GM18511 (cell line): ENCODE measurements at regions not wholly inside any gene's neighbourhood (a gene's known extent, or its start where the extent isn't known, plus 50 kb on each side); places are given as distances from the start of the nearest gene placed in this dataset.
"Not testable (repeated sequence)": the region's sequence is repeated elsewhere in the genome, so short reads cannot be mapped to it uniquely, and the experiment has no call there.

Experiments used
- ATAC-seq: cut with Tn5 transposase; IDR thresholded peaks from one replicate; pipeline ENCODE4 v1.9.1; 2021; ENCODE audit warnings: mild to moderate bottlenecking, moderate library complexity; ENCODE audit not compliant: unreplicated experiment

GRCh38 chr10:8830876-8831275, 776.4 kb downstream of the GATA3 start:
- no peak for ATAC-seq

DNA sequence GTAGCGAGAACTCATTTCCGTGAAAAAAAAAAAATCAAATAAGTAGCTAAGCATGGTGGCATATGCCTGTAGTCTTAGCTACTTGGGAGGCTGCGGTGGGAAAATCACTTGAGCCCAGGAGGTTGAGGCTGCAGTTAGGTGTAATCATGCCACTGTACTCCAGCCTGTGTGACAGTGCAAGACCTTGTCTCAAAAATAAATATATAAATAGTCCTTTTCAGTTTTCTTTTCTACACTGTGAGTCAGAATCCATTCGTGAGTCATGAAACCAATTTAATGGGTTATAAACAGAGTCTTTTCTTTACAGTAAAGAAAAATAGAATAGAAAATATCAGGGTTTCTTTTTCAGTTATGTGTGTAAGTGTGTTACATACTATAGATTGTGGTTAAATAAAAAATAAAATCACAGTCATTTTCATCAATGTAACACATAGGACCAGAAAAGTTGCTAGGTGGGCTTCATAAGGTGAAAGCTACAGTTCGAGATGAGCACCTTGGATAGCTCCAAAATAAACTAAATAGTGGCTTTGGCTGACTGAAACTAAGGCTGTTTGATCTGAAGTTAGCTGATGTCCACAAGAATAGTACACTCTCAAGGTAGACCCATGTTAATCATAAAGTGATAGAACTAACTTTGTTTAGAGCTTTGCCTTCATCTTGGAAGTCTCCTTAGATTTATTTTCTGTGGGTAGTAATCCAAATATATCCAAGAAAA, 781.1 kb downstream of the GATA3 start:
- ATAC-seq = no peak

GRCh38 chr10:8840356-8840755, 785.9 kb downstream of the GATA3 start:
- no peak for ATAC-seq

- no peak for ATAC-seq
These were observed 789.7 kb downstream of the GATA3 start for GRCh38 chr10:8844141-8844540.

GRCh38 chr10:8852546-8852945, 798.1 kb downstream of the GATA3 start:
- ATAC-seq = no peak

DNA sequence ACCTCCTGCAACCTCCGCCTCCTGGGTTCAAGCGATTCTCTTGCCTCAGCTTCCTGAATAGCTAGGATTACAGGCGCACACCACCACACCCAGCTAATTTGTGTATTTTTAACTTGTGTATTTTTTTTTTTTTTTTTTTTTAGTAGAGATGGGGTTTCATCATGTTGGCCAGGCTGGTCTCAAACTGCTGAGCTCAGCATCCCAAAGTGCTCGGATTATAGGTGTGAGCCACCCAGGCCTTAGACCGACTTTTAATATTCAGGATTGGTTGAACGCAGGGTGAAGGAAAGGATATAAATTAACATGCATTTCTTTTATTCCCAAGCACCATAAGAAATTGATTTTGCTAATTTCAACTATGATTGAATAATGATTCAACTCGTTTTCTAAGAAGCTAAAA, 798.6 kb downstream of the GATA3 start:
- ATAC-seq = no peak

- not testable (repeated sequence) for ATAC-seq
These were observed 814.4 kb downstream of the GATA3 start for GRCh38 chr10:8868924-8869323.

GRCh38 chr10:8873310-8873709, 818.8 kb downstream of the GATA3 start:
- ATAC-seq = no peak

GRCh38 chr10:8874268-8874667, 819.8 kb downstream of the GATA3 start:
- ATAC-seq = no peak

DNA sequence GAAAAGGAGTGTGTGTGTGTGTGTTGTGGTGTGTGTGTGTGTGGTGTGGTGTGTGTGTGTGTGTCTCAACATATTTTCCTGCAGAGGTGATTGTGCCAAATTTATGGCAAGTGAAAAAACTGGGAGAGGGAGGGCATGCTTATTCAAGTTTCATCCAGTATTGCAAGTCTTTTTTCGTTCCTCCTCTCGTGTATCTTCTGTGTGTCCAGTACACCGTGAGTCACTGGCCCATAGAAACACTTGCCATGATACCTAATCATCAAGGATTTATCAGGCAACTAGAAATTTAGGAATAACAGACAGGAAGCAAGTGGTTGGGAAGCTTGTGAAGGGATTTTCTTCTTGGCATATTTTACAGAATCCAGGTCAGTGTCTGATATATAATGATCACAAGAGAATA, 820.5 kb downstream of the GATA3 start:
- ATAC-seq = no peak

GRCh38 chr10:8876171-8876570, 821.7 kb downstream of the GATA3 start:
- ATAC-seq = no peak

DNA sequence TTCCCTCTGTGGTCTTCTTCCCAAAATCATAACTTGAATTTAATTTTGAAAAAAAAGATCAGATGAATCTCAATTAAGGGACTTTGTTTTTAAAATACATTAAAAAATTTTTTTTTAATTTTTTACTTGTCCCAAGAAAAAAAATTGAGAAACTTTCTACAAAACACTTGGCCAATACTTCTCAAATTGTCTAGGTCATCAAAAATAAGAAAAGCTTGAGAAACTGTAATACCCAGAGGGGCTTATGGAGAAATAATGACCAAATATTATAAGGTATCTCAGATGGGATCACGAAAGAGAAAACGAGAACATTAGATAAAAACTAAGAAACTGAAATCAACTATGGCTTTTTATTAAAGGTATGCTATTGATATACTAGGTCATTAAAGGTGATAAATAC, 835.0 kb downstream of the GATA3 start:
- no peak for ATAC-seq

GRCh38 chr10:8893102-8893501, 838.6 kb downstream of the GATA3 start:
- no peak for ATAC-seq

DNA sequence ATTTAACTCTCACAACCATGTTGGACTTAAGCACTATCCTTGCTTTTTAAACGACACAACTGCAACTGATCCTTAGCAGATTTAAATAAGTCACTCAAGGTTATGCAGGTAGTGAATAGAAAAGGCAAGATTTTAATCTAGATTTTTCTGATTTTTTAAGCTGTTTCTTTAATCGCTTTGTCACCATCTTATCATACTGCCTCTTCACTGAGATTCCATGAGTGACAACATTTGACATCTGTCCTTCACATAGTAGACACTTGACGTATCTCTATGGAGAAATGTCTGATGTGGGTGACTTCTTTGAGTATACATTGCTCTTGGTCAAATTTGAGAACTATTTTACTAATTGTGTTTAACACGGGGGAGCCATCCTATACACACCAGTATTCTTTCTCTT, 839.7 kb downstream of the GATA3 start:
- ATAC-seq = no peak

- ATAC-seq = no peak
These were observed 843.3 kb downstream of the GATA3 start for GRCh38 chr10:8897769-8898168.

- no peak for ATAC-seq
These were observed 844.4 kb downstream of the GATA3 start for GRCh38 chr10:8898745-8899330.

DNA sequence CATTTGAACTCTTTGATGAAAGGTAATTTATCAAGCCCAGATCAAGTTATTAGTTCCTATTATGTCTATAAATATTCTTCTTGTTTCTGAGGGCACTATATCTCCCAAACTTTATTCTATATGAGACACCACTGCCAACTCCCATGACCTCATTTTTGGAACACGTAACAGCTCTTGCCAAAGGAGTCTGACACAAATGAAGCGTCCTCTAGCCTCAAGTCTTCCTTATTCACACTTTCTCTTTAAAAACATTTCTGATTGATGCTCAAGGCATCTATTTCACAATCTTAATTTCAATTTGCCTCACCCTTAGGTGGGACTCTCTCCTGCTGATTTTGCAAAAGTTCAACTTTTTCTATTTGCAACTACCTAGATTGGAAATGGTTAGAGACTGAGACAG, 848.4 kb downstream of the GATA3 start:
- ATAC-seq = no peak

DNA sequence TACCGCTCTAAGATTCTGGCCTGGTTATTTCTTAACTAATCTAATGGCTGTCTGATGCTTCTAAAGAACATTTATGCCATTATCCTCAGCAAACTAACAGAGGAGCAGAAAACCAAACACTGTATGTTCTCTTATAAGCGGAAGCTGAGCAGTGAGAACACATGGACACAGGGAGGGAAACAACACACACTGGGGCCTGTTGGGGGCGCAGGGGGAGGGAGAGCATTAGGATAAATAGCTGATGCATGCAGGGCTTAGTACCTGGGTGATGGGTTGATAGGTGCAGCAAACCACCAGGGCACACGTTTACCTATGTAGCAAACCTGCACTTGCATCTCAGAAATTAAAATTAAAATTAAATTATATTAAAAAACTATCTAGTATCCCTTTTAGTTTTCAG, 853.5 kb downstream of the GATA3 start:
- no peak for ATAC-seq

GRCh38 chr10:8910314-8910713, 855.8 kb downstream of the GATA3 start:
- no peak for ATAC-seq

DNA sequence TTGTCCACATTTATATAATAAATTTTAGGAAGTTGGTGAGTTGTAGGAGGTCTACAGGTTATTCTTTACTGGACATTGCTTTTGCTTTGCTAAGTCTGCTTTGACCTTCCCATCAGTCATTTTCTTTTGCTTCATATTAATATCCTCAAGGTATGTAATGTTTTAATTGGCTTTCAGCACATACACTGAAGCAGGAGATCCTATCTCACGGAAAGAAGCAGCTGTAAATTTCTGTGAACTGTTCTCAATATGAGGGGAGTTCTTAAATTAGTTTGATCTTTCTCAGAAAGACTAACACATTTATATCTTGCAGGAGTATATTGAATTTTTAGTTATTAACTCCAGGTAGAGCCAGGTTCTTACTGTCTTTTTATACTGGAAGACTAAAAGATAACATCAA, 856.5 kb downstream of the GATA3 start:
- no peak for ATAC-seq

DNA sequence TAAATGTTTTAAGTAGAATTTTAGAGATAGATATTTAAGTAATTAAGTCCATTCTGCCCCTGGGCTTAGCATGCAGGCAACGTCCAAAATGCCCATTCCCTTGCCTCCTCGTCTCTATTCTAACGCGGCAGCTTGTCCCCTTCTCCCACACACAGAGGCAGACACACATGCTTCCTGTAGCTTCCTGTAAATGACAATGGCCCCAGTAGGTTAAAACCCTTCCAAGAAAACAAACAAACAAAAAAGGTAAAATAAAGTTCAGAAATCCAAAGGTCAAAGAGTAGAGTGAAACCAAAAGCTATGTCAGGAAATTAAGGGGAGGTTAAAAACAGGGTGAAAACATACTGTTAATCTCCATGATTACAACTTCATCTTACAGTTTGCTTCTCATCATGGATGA, 857.6 kb downstream of the GATA3 start:
- ATAC-seq = no peak

DNA sequence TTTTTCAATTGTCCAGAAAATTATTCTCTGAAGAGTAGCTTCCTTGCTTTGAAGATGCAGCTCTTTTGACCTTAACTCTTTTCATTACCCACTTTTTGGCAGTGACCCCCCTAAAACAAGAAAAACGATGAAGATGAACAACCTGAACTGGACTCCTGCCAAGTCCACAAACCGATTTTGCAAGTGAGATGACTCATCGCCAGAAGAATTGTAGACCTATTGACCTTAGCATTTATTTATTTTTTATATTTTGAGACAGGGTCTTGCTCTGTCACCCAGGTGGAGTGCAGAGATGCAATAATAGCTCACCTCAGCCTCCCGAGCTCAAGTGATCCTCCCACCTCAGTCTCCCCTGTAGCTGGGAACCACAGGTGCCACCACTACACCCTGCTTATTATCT, 859.2 kb downstream of the GATA3 start:
- ATAC-seq = no peak

- no peak for ATAC-seq
These were observed 864.8 kb downstream of the GATA3 start for GRCh38 chr10:8919280-8919679.
